ENCODE measurements at regions not wholly inside any gene's neighbourhood (a gene's known extent, or its start where the extent isn't known, plus 50 kb on each side); places are given as distances from the start of the nearest gene placed in this dataset.

- Mint-ChIP-seq H3K4me1 (no peaks in the 10 kb centered on the region), H3K36me3 (no peaks in the 10 kb centered on the region), H3K27me3 (ENCODE audit: low read depth in 3 of 3) (peaks cover 0 to 2% (median 1%) of the 10 kb centered on the region in 3 donors), H3K9me3 (peaks cover 1 to 6% (median 4%) of the 10 kb centered on the region in 7 donors), H3K4me3 (no peak overlapping the region), H3K27ac (no peak overlapping the region)
- no peaks in the 10 kb centered on the region for H3K79me2 ChIP-seq (ENCODE audit: insufficient read depth, low read length)
- H3K27ac ChIP-seq (ENCODE audit: low read depth in 1 of 2, low read length in 2 of 2), result no peak overlapping the region
- no peak for TF ChIP-seq CTCF (IDR thresholded peaks at IDR 0.05)
- H3K9ac ChIP-seq (ENCODE audit: insufficient read depth, low read length, poor library complexity, severe bottlenecking), result no peak overlapping the region
- no peak overlapping the region for H3K4me2 ChIP-seq (replicated peaks; ENCODE audit: extremely low read depth, low read length, poor library complexity, severe bottlenecking)
- no peak for DNase-seq
- intact Hi-C loops (cut with micrococcal nuclease), result no loop called here
- peaks cover under 1 to 6% of the 10 kb centered on the region in 2 donors for H3K9me3 ChIP-seq (replicated peaks in 1 of 2; ENCODE audit: control insufficient read depth in 1 of 2, insufficient read depth in 1 of 2, low read length in 2 of 2)
- no CpG with 5 or more reads among the region's 4 CpGs for WGBS (ENCODE audit: insufficient coverage)
- H4K20me1 ChIP-seq (ENCODE audit: insufficient read depth, low read length), result no peaks in the 10 kb centered on the region
- no peaks in the 10 kb centered on the region for H3K27me3 ChIP-seq (ENCODE audit: control insufficient read depth in 2 of 2, insufficient read depth in 2 of 2, low read length in 2 of 2)
- H3K36me3 ChIP-seq (replicated peaks in 1 of 2; ENCODE audit: control insufficient read depth in 1 of 2, insufficient read depth in 2 of 2, low read length in 2 of 2), result no peaks in the 10 kb centered on the region
- H3K4me1 ChIP-seq (ENCODE audit: control insufficient read depth in 1 of 2, insufficient read depth in 2 of 2, low read length in 2 of 2), result no peaks in the 10 kb centered on the region
- no peak overlapping the region for H3K4me3 ChIP-seq (replicated peaks in 1 of 3; ENCODE audit: low read depth in 2 of 3, low read length in 3 of 3)
- H2AFZ ChIP-seq (ENCODE audit: insufficient read depth, low read depth, low read length, poor library complexity, severe bottlenecking), result no peak overlapping the region
These were observed 149.3 kb upstream of the CCN2 start for GRCh38 chr6:132100388-132100990.

GRCh38 chr6:132096996-132097395, 145.8 kb upstream of the CCN2 start:
- Histone ChIP-seq H4K20me1 (ENCODE audit: insufficient read depth, low read length) (no peaks in the 10 kb centered on the region), H3K27me3 (ENCODE audit: control insufficient read depth in 2 of 2, insufficient read depth in 2 of 2, low read length in 2 of 2) (no peaks in the 10 kb centered on the region), H2AFZ (ENCODE audit: insufficient read depth, low read depth, low read length, poor library complexity, severe bottlenecking) (no peak overlapping the region), H3K27ac (ENCODE audit: low read depth in 1 of 2, low read length in 2 of 2) (no peak overlapping the region), H3K4me2 (replicated peaks; ENCODE audit: extremely low read depth, low read length, poor library complexity, severe bottlenecking) (no peak overlapping the region), H3K79me2 (ENCODE audit: insufficient read depth, low read length) (no peaks in the 10 kb centered on the region), H3K4me1 (ENCODE audit: control insufficient read depth in 1 of 2, insufficient read depth in 2 of 2, low read length in 2 of 2) (no peaks in the 10 kb centered on the region), H3K4me3 (replicated peaks in 1 of 3; ENCODE audit: low read depth in 2 of 3, low read length in 3 of 3) (no peak overlapping the region), H3K9me3 (replicated peaks in 1 of 2; ENCODE audit: control insufficient read depth in 1 of 2, insufficient read depth in 1 of 2, low read length in 2 of 2) (peaks cover 0 to 6% of the 10 kb centered on the region in 2 donors), H3K9ac (ENCODE audit: insufficient read depth, low read length, poor library complexity, severe bottlenecking) (no peak overlapping the region), H3K36me3 (replicated peaks in 1 of 2; ENCODE audit: control insufficient read depth in 1 of 2, insufficient read depth in 2 of 2, low read length in 2 of 2) (no peaks in the 10 kb centered on the region)
- Mint-ChIP-seq H3K4me3 (no peak overlapping the region), H3K27ac (no peak overlapping the region), H3K9me3 (peaks cover 0 to 3% (median 1%) of the 10 kb centered on the region in 7 donors), H3K4me1 (no peaks in the 10 kb centered on the region), H3K36me3 (no peaks in the 10 kb centered on the region), H3K27me3 (ENCODE audit: low read depth in 3 of 3) (peaks cover 0 to 2% (median 0%) of the 10 kb centered on the region in 3 donors)
- WGBS (ENCODE audit: insufficient coverage), result 75% methylated on average over 2 of the region's 5 CpGs
- no peak for DNase-seq
- intact Hi-C loops (cut with micrococcal nuclease), result no loop called here
- no peak for TF ChIP-seq CTCF (IDR thresholded peaks at IDR 0.05)

Data from CD14-positive monocyte (primary cell).